Thyroid gland (tissue), 4 donors: ENCODE measurements at regions not wholly inside any gene's neighbourhood (a gene's known extent, or its start where the extent isn't known, plus 50 kb on each side); places are given as distances from the start of the nearest gene placed in this dataset.

Experiments
- DNase-seq, 2 donors: peaks; one replicate each; pipeline ENCODE4 v3.0.0-alpha.2; 2019
- H3K27ac ChIP-seq, 3 donors: fragments of 200-600 bp; sonication (generic); 1 replicate in 2 of 3; 2 replicates in 1 of 3; pipeline ENCODE4 v1.5.1; 2016 to 2019; ENCODE audit warnings: mild to moderate bottlenecking in 1 of 3, moderate library complexity in 1 of 3
- H3K27me3 ChIP-seq: fragments of 200-600 bp; sonication (generic); one replicate; pipeline ENCODE4 v1.5.1; 2019
- H3K36me3 ChIP-seq, 2 donors: fragments of 200-600 bp; sonication (generic); one replicate each; pipeline ENCODE4 v1.5.1; 2016 to 2019
- H3K4me1 ChIP-seq, 2 donors: fragments of 200-600 bp; sonication (generic); one replicate each; pipeline ENCODE4 v1.5.1; 2017 to 2019
- H3K4me3 ChIP-seq, 3 donors: fragments of 200-600 bp; sonication (generic); replicated peaks in 1 of 3; 1 replicate in 2 of 3; 2 replicates in 1 of 3; pipeline ENCODE4 v1.5.1; 2016; ENCODE audit warnings: mild to moderate bottlenecking in 1 of 3
- H3K9me3 ChIP-seq: fragments of 200-600 bp; sonication (generic); one replicate; pipeline ENCODE4 v1.5.1; 2017
- CTCF ChIP-seq, 6 experiments: fragments of 200-600 bp in 3 of 6; fragments of 450-650 bp in 3 of 6; sonication (generic) in 3 of 6; IDR thresholded peaks; one replicate each; pipeline ENCODE4 v1.5.1; 2016 to 2019; ENCODE audit warnings: antibody characterized with exemption in 6 of 6, mild to moderate bottlenecking in 2 of 6, inconsistent platforms in 1 of 6, moderate library complexity in 1 of 6
- POLR2A ChIP-seq, 2 donors: fragments of 450-650 bp; IDR thresholded peaks; one replicate each; pipeline ENCODE4 v1.6.1; 2017; ENCODE audit warnings: antibody characterized with exemption in 2 of 2, mild to moderate bottlenecking in 2 of 2, moderate library complexity in 1 of 2
- WGBS, 2 donors: methylation state at CpG; one replicate each; pipeline ENCODE4 v1.1.5; 2017; 5-methylcytosine and 5-hydroxymethylcytosine counted together
- intact Hi-C: fragments of 100-400 bp; cut with DNase I; formaldehyde crosslinking; loops from one replicate; pipeline ENCODE4 v1.15.1; 2023

GRCh38 chr6:21377356-21377755, 216.2 kb upstream of the SOX4 start:
- no peaks in the 10 kb centered on the region for H3K9me3 ChIP-seq
- no peak for TF ChIP-seq POLR2A (IDR thresholded peaks at IDR 0.05)
- TF ChIP-seq CTCF (IDR thresholded peaks at IDR 0.05), result no peak
- H3K4me1 ChIP-seq, result peaks cover 14 to 20% of the 10 kb centered on the region in 2 donors
- H3K36me3 ChIP-seq, result no peaks in the 10 kb centered on the region
- WGBS, 2 donors, result 88 to 92% methylated on average over 6 of the region's 6 CpGs
- H3K27ac ChIP-seq, result no peak overlapping the region
- no peak for DNase-seq
- intact Hi-C loops, result no loop called here
- no peak overlapping the region for H3K4me3 ChIP-seq
- H3K27me3 ChIP-seq, result no peaks in the 10 kb centered on the region

GRCh38 chr6:21381331-21381963, 212.1 kb upstream of the SOX4 start:
- TF ChIP-seq POLR2A (IDR thresholded peaks at IDR 0.05) (no peak), CTCF (IDR thresholded peaks at IDR 0.05) (no peak)
- Histone ChIP-seq H3K27me3 (no peaks in the 10 kb centered on the region), H3K36me3 (no peaks in the 10 kb centered on the region), H3K27ac (peak overlapping the region; percentile 4 to 53 (median 49)), H3K4me3 (no peak overlapping the region), H3K4me1 (peaks cover 26 to 36% of the 10 kb centered on the region in 2 donors), H3K9me3 (no peaks in the 10 kb centered on the region)
- intact Hi-C loops, result no loop called here
- DNase-seq, result no peak
- whole genome bisulfite sequencing, 2 donors, result 45 to 48% methylated on average over 3 of the region's 3 CpGs

- H3K4me1 ChIP-seq, result peaks cover 26 to 36% of the 10 kb centered on the region in 2 donors
- DNase-seq, result no peak
- H3K27me3 ChIP-seq, result no peaks in the 10 kb centered on the region
- 93 to 95% methylated on average over 12 of the region's 12 CpGs for WGBS, 2 donors
- H3K36me3 ChIP-seq, result no peaks in the 10 kb centered on the region
- no peak overlapping the region for H3K27ac ChIP-seq
- no peak overlapping the region for H3K4me3 ChIP-seq
- intact Hi-C loops, result no loop called here
- TF ChIP-seq CTCF (IDR thresholded peaks at IDR 0.05), result no peak
- no peaks in the 10 kb centered on the region for H3K9me3 ChIP-seq
Observed at GRCh38 chr6:21382821-21383449, 210.6 kb upstream of the SOX4 start.

GRCh38 chr6:21383450-21384085, 210.0 kb upstream of the SOX4 start:
- Histone ChIP-seq H3K27me3 (no peaks in the 10 kb centered on the region), H3K4me1 (peaks cover 26 to 36% of the 10 kb centered on the region in 2 donors), H3K9me3 (no peaks in the 10 kb centered on the region), H3K4me3 (no peak overlapping the region), H3K27ac (peak overlapping the region; percentile 49 to 92 (median 74)), H3K36me3 (no peaks in the 10 kb centered on the region)
- 86 to 91% methylated on average over 17 of the region's 17 CpGs for WGBS, 2 donors
- DNase-seq, result no peak
- TF ChIP-seq POLR2A (IDR thresholded peaks at IDR 0.05) (no peak), CTCF (IDR thresholded peaks at IDR 0.05) (no peak)
- intact Hi-C loops, result no loop called here

GRCh38 chr6:21384216-21384615, 209.3 kb upstream of the SOX4 start:
- H3K4me1 ChIP-seq, result peaks cover 26 to 36% of the 10 kb centered on the region in 2 donors
- TF ChIP-seq POLR2A (IDR thresholded peaks at IDR 0.05), result no peak
- TF ChIP-seq CTCF (IDR thresholded peaks at IDR 0.05), result no peak
- H3K36me3 ChIP-seq, result no peaks in the 10 kb centered on the region
- H3K27ac ChIP-seq, result peak overlapping the region; percentile 70 to 92 (median 74)
- no peak overlapping the region for H3K4me3 ChIP-seq
- 15 to 30% methylated on average over 8 of the region's 8 CpGs for WGBS, 2 donors
- H3K9me3 ChIP-seq, result no peaks in the 10 kb centered on the region
- intact Hi-C loops, result no loop called here
- DNase-seq, result peak; percentile 28 to 29
- no peaks in the 10 kb centered on the region for H3K27me3 ChIP-seq
